ENCODE measurements at regions not wholly inside any gene's neighbourhood (a gene's known extent, or its start where the extent isn't known, plus 50 kb on each side); places are given as distances from the start of the nearest gene placed in this dataset.

DNA sequence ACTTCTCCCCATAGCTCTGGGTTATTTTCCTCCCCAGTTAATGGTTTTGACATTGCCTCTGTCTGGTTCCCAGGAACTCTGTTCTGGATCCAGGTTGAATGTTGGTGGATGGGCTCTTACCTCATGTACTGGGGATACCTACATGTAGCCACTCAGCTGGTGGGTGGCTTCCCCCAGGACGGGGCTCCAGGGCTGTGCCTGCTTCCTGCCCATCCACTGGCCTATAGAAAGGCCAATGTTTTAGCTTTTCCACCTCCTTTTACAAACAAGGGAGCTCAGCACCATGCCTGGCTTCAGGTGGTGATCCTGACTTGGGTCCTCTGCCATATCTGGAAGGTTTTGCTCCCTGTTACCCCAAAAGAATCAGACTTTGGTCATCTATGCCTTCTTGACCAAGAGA is 120.2 kb downstream of the AKAP11 start:
- H3K4me3 ChIP-seq (ENCODE audit: low read length): no peak overlapping the region
- no peak overlapping the region for H2AFZ ChIP-seq (ENCODE audit: low read depth, low read length)
- TF ChIP-seq, protein P1, sequence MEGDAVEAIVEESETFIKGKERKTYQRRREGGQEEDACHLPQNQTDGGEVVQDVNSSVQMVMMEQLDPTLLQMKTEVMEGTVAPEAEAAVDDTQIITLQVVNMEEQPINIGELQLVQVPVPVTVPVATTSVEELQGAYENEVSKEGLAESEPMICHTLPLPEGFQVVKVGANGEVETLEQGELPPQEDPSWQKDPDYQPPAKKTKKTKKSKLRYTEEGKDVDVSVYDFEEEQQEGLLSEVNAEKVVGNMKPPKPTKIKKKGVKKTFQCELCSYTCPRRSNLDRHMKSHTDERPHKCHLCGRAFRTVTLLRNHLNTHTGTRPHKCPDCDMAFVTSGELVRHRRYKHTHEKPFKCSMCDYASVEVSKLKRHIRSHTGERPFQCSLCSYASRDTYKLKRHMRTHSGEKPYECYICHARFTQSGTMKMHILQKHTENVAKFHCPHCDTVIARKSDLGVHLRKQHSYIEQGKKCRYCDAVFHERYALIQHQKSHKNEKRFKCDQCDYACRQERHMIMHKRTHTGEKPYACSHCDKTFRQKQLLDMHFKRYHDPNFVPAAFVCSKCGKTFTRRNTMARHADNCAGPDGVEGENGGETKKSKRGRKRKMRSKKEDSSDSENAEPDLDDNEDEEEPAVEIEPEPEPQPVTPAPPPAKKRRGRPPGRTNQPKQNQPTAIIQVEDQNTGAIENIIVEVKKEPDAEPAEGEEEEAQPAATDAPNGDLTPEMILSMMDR (IDR thresholded peaks at IDR 0.05; ENCODE audit: low read depth, low read length): no peak
- no peak for TF ChIP-seq EZH2phosphoT487 (IDR thresholded peaks at IDR 0.05; ENCODE audit: low read depth)
- no peak overlapping the region for H3K27ac ChIP-seq (ENCODE audit: low read length)
- no peak overlapping the region for H3K9ac ChIP-seq (ENCODE audit: low read length)
- no peak overlapping the region for H3K4me2 ChIP-seq (ENCODE audit: low read length)
- no peaks in the 10 kb centered on the region for H3K9me3 ChIP-seq (ENCODE audit: insufficient read depth, low read length)
- H3K36me3 ChIP-seq (replicated peaks; ENCODE audit: low read depth, low read length): no peaks in the 10 kb centered on the region
- no peaks in the 10 kb centered on the region for H4K20me1 ChIP-seq (ENCODE audit: insufficient read depth, low read length)
- no peaks in the 10 kb centered on the region for H3K79me2 ChIP-seq (ENCODE audit: low read length)
- H3K4me1 ChIP-seq (ENCODE audit: low read length): peaks cover 20% of the 10 kb centered on the region; the same call in 1 of the 2 replicates
- H3K27me3 ChIP-seq (ENCODE audit: low read depth, low read length): 0 out of 2 replicates have a peak, but pooled peaks cover 3% of the 10 kb centered on the region

GRCh38 chr13:42392716-42393572 is 121.0 kb downstream of the AKAP11 start:
- Histone ChIP-seq H3K27ac (ENCODE audit: low read length) (no peak overlapping the region), H3K4me1 (ENCODE audit: low read length) (peaks cover 20% of the 10 kb centered on the region; the same call in 1 of the 2 replicates)

GRCh38 chr13:42393573-42394360 is 121.8 kb downstream of the AKAP11 start:
- TF ChIP-seq EZH2phosphoT487 (IDR thresholded peaks at IDR 0.05; ENCODE audit: low read depth): no peak
- TF ChIP-seq, protein P1 (IDR thresholded peaks at IDR 0.05; ENCODE audit: low read depth, low read length): no peak
- Histone ChIP-seq H3K9me3 (ENCODE audit: insufficient read depth, low read length) (no peaks in the 10 kb centered on the region), H3K79me2 (ENCODE audit: low read length) (no peaks in the 10 kb centered on the region), H3K4me3 (ENCODE audit: low read length) (no peak overlapping the region), H3K4me1 (ENCODE audit: low read length) (peaks cover 20% of the 10 kb centered on the region; the same call in 1 of the 2 replicates), H3K36me3 (replicated peaks; ENCODE audit: low read depth, low read length) (no peaks in the 10 kb centered on the region), H3K4me2 (ENCODE audit: low read length) (no peak overlapping the region), H4K20me1 (ENCODE audit: insufficient read depth, low read length) (no peaks in the 10 kb centered on the region), H3K9ac (ENCODE audit: low read length) (no peak overlapping the region), H2AFZ (ENCODE audit: low read depth, low read length) (no peak overlapping the region), H3K27ac (ENCODE audit: low read length) (no peak overlapping the region), H3K27me3 (ENCODE audit: low read depth, low read length) (no peaks in the 10 kb centered on the region)

More at GRCh38 chr13:42392716-42393572, 121.0 kb downstream of the AKAP11 start:
- H3K79me2 ChIP-seq (ENCODE audit: low read length): no peaks in the 10 kb centered on the region
- H3K4me3 ChIP-seq (ENCODE audit: low read length): no peak overlapping the region
- H2AFZ ChIP-seq (ENCODE audit: low read depth, low read length): no peak overlapping the region
- H3K36me3 ChIP-seq (replicated peaks; ENCODE audit: low read depth, low read length): no peaks in the 10 kb centered on the region
- H4K20me1 ChIP-seq (ENCODE audit: insufficient read depth, low read length): no peaks in the 10 kb centered on the region
- no peak overlapping the region for H3K9ac ChIP-seq (ENCODE audit: low read length)
- 0 out of 2 replicates have a peak, but pooled peaks cover under 1% of the 10 kb centered on the region for H3K27me3 ChIP-seq (ENCODE audit: low read depth, low read length)
- no peak overlapping the region for H3K4me2 ChIP-seq (ENCODE audit: low read length)
- H3K9me3 ChIP-seq (ENCODE audit: insufficient read depth, low read length): no peaks in the 10 kb centered on the region
- TF ChIP-seq EZH2phosphoT487 (IDR thresholded peaks at IDR 0.05; ENCODE audit: low read depth): no peak
- TF ChIP-seq, protein P1 (IDR thresholded peaks at IDR 0.05; ENCODE audit: low read depth, low read length): no peak

DNA sequence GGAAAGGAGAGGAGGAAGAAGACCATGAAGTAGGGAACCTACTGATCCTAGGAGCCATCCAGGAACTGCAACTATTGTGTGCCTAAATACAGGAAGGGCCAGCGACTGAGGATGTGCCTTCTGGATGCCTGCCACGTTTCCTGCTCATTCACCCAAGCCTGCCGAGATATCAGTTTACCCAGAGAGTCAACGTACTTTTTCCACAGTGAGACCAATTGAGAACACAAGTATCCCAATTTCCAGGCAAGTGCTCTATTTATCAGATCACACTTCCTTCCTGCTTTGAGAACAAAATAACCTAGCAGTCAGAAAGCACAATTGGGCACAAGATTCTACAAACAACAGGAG is 122.4 kb downstream of the AKAP11 start:
- Histone ChIP-seq H3K4me3 (ENCODE audit: low read length) (no peak overlapping the region), H3K27me3 (ENCODE audit: low read depth, low read length) (no peaks in the 10 kb centered on the region), H3K27ac (ENCODE audit: low read length) (no peak overlapping the region), H4K20me1 (ENCODE audit: insufficient read depth, low read length) (no peaks in the 10 kb centered on the region), H3K4me2 (ENCODE audit: low read length) (no peak overlapping the region), H3K9ac (ENCODE audit: low read length) (no peak overlapping the region), H3K9me3 (ENCODE audit: insufficient read depth, low read length) (no peaks in the 10 kb centered on the region), H3K36me3 (replicated peaks; ENCODE audit: low read depth, low read length) (no peaks in the 10 kb centered on the region), H2AFZ (ENCODE audit: low read depth, low read length) (no peak overlapping the region), H3K4me1 (ENCODE audit: low read length) (peaks cover 20% of the 10 kb centered on the region; the same call in 1 of the 2 replicates), H3K79me2 (ENCODE audit: low read length) (no peaks in the 10 kb centered on the region)
- TF ChIP-seq, protein P1 (IDR thresholded peaks at IDR 0.05; ENCODE audit: low read depth, low read length): no peak
- no peak for TF ChIP-seq EZH2phosphoT487 (IDR thresholded peaks at IDR 0.05; ENCODE audit: low read depth)

Data from OCI-LY3 (cell line).